ENCODE measurements at regions not wholly inside any gene's neighbourhood (a gene's known extent, or its start where the extent isn't known, plus 50 kb on each side); places are given as distances from the start of the nearest gene placed in this dataset.

DNA sequence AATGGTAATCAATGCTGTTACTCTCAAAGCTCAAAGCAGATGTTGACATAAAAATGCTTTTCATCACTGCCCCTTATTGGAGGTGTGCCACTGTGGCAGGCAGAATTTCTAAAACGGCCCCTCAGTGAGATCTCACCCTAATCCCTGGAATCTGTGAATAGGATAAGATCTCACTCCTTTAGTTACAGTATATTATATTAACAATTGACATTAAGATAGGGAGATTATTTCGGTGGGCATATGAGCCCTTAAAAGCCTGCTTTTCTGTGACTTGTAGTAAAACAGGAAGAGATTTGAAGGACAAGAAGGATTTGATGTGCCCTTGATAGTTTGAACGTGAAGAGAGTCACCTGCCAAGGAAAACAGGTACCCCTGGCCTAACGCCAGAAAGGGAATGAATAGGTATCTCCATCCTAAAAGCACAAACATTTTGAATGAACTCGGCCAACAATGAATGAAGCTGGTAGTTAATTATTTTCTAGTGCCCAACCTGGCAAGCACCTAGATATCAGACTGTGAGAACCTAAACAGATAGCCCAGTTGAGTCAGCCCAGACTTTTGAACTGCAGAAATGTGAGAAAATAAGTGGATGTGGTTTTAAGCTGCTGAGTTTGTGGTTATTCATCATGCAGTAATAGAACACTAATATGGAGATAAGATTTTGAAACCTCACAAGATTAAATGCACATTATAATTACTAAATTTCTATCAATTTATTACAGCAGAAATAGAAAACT is 881.6 kb downstream of the PCDH18 start:
- TF ChIP-seq, protein P1, sequence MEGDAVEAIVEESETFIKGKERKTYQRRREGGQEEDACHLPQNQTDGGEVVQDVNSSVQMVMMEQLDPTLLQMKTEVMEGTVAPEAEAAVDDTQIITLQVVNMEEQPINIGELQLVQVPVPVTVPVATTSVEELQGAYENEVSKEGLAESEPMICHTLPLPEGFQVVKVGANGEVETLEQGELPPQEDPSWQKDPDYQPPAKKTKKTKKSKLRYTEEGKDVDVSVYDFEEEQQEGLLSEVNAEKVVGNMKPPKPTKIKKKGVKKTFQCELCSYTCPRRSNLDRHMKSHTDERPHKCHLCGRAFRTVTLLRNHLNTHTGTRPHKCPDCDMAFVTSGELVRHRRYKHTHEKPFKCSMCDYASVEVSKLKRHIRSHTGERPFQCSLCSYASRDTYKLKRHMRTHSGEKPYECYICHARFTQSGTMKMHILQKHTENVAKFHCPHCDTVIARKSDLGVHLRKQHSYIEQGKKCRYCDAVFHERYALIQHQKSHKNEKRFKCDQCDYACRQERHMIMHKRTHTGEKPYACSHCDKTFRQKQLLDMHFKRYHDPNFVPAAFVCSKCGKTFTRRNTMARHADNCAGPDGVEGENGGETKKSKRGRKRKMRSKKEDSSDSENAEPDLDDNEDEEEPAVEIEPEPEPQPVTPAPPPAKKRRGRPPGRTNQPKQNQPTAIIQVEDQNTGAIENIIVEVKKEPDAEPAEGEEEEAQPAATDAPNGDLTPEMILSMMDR (conservative IDR thresholded peaks at IDR 0.05), result no peak
- TF ChIP-seq EZH2 (IDR thresholded peaks at IDR 0.05; ENCODE audit: low read depth), result no peak

Data from PC-9 (cell line).